Breast epithelium (tissue), 4 donors: ENCODE measurements at regions not wholly inside any gene's neighbourhood (a gene's known extent, or its start where the extent isn't known, plus 50 kb on each side); places are given as distances from the start of the nearest gene placed in this dataset.

Experiments
- DNase-seq, 2 donors: peaks; one replicate each; pipeline ENCODE4 v3.0.0-alpha.2; 2019; ENCODE audit warnings: low spot score in 2 of 2
- H3K27ac ChIP-seq, 2 donors: fragments of 200-600 bp; sonication (generic) in 1 of 2; one replicate each; pipeline ENCODE4 v1.5.1; 2016 to 2019; ENCODE audit warnings: mild to moderate bottlenecking in 1 of 2
- H3K27me3 ChIP-seq, 2 donors: fragments of 200-600 bp; sonication (generic) in 1 of 2; one replicate each; pipeline versions ENCODE4 v1.5.1 to v1.6.0; 2017 to 2019; ENCODE audit warnings: control low read depth in 1 of 2, mild to moderate bottlenecking in 1 of 2
- H3K36me3 ChIP-seq: fragments of 200-600 bp; one replicate; pipeline ENCODE4 v1.5.1; 2019
- H3K4me1 ChIP-seq, 2 donors: fragments of 200-600 bp; sonication (generic); one replicate each; pipeline ENCODE4 v1.5.1; 2016 to 2019; ENCODE audit warnings: control low read depth in 1 of 2
- H3K4me3 ChIP-seq, 3 donors: fragments of 200-600 bp; sonication (generic); 1 replicate in 2 of 3; 2 replicates in 1 of 3; pipeline ENCODE4 v1.5.1; 2016 to 2019; ENCODE audit warnings: mild to moderate bottlenecking in 3 of 3, moderate library complexity in 2 of 3
- H3K9me3 ChIP-seq, 2 donors: fragments of 200-600 bp; sonication (generic) in 1 of 2; one replicate each; pipeline ENCODE4 v1.5.1; 2016 to 2019; ENCODE audit warnings: control low read depth in 1 of 2
- POLR2A ChIP-seq: fragments of 450-650 bp; IDR thresholded peaks from one replicate; pipeline ENCODE4 v1.6.1; 2016; ENCODE audit warnings: antibody characterized with exemption, mild to moderate bottlenecking, moderate library complexity
- POLR2AphosphoS5 ChIP-seq, 3 donors: sonication (generic); formaldehyde crosslinking; IDR thresholded peaks; one replicate each; pipeline ENCODE4 v1.6.1; 2017; ENCODE audit warnings: antibody characterized with exemption in 3 of 3
- intact Hi-C: fragments of 100-400 bp; cut with DNase I; formaldehyde crosslinking; loops from one replicate; pipeline ENCODE4 v1.15.1; 2023; ENCODE audit warnings: low total_unique reads
- TF ChIP-seq, protein P1 (sequence below), 3 donors: fragments of 450-650 bp; IDR thresholded peaks; one replicate each; pipeline ENCODE4 v1.5.1; 2016 to 2017; ENCODE audit warnings: antibody characterized with exemption in 3 of 3, mild to moderate bottlenecking in 3 of 3, moderate library complexity in 3 of 3

DNA sequence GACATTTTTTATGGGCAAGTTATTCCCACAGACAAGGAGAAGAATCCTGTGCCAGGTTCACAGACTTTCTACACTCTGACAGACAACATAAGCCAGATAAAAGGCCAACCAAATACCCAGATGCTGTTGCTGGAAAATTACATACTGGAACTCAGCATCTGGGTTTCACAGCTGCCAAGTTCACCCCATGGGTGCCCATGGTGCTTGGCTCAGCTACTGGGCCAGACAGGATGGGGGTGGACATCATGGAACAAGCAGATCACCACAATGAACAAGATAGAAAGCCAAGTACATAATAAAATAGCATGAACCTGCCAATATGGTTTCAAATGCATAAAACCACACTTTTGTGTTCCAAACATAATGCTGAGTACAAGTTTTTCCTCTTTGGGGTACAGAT lies 999.8 kb downstream of the NR2F1-AS1 start:
- Histone ChIP-seq H3K36me3 (no peaks in the 10 kb centered on the region), H3K9me3 (no peaks in the 10 kb centered on the region), H3K27me3 (no peaks in the 10 kb centered on the region), H3K27ac (no peak overlapping the region), H3K4me1 (no peaks in the 10 kb centered on the region), H3K4me3 (no peak overlapping the region)
- intact Hi-C loops: no loop called here
- TF ChIP-seq, protein P1, sequence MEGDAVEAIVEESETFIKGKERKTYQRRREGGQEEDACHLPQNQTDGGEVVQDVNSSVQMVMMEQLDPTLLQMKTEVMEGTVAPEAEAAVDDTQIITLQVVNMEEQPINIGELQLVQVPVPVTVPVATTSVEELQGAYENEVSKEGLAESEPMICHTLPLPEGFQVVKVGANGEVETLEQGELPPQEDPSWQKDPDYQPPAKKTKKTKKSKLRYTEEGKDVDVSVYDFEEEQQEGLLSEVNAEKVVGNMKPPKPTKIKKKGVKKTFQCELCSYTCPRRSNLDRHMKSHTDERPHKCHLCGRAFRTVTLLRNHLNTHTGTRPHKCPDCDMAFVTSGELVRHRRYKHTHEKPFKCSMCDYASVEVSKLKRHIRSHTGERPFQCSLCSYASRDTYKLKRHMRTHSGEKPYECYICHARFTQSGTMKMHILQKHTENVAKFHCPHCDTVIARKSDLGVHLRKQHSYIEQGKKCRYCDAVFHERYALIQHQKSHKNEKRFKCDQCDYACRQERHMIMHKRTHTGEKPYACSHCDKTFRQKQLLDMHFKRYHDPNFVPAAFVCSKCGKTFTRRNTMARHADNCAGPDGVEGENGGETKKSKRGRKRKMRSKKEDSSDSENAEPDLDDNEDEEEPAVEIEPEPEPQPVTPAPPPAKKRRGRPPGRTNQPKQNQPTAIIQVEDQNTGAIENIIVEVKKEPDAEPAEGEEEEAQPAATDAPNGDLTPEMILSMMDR (IDR thresholded peaks at IDR 0.05): no peak
- TF ChIP-seq POLR2AphosphoS5 (IDR thresholded peaks at IDR 0.05) (no peak), POLR2A (no peak)
- DNase-seq: no peak

DNA sequence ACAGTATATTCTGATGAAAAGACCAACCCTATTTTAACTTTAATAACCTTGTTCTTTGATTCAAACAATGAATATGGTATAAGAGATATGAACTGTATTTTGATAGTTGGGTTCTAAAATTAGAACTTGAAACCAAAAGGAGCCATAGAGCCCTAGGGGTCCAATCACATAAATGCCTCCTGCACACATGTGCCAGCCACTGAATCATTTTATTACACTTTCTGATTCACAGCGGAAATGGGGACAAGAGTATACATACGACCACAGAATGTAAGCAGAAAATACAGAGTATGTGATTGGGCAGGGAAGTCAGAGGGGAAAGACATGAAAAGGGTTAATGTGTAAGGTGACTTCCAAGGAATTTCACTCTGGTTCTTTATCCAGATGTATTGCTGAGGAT lies 1000.2 kb downstream of the NR2F1-AS1 start:
- Histone ChIP-seq H3K4me1 (no peaks in the 10 kb centered on the region), H3K36me3 (no peaks in the 10 kb centered on the region), H3K27ac (no peak overlapping the region), H3K27me3 (no peaks in the 10 kb centered on the region), H3K4me3 (no peak overlapping the region), H3K9me3 (no peaks in the 10 kb centered on the region)
- TF ChIP-seq POLR2AphosphoS5 (IDR thresholded peaks at IDR 0.05) (no peak), POLR2A (no peak)
- TF ChIP-seq, protein P1 (IDR thresholded peaks at IDR 0.05): no peak
- no peak for DNase-seq
- intact Hi-C loops: no loop called here

DNA sequence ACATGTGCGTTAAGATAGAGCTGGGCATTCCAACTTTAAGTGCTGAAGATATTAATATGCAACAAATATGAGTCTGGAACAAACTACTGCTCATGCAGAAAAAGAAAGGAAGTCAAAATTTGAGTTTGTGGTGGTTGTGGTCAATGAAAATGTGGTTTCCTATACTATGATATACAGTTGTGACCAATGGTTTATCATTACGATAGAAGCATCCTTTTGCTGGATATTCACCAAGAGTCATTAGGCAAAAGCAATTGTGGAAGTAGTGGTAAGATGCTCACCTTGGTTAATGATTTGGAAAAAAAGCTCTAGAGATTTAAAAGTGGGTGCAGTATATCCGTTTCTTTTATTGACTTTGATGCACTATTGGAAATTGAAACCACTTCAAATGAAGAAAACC lies 1007.0 kb downstream of the NR2F1-AS1 start:
- no peak for DNase-seq
- Histone ChIP-seq H3K4me1 (no peaks in the 10 kb centered on the region), H3K27ac (no peak overlapping the region), H3K9me3 (no peaks in the 10 kb centered on the region), H3K4me3 (no peak overlapping the region), H3K36me3 (no peaks in the 10 kb centered on the region), H3K27me3 (no peaks in the 10 kb centered on the region)
- intact Hi-C loops: no loop called here
- no peak for TF ChIP-seq POLR2A
- TF ChIP-seq, protein P1 (IDR thresholded peaks at IDR 0.05): no peak
- no peak for TF ChIP-seq POLR2AphosphoS5 (IDR thresholded peaks at IDR 0.05)

DNA sequence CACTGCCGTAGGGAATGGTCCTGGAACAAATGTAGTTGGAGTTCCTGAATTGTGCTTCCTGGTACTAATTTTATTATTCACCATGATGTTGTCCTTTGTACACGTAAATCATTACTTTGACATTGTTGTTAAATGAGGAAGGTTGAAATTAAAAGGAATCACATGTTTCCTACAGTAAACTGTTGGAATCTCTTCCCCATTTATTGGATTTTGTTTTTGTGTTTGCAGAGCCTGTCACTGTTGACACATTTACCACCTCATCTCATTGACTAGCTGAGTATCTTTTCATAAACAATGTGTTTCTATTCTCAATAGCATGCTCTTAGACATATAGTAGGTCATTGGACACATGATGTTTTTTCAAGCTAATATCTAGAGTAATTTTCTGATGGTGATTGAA lies 1012.5 kb downstream of the NR2F1-AS1 start:
- Histone ChIP-seq H3K27me3 (no peaks in the 10 kb centered on the region), H3K9me3 (no peaks in the 10 kb centered on the region), H3K4me1 (no peaks in the 10 kb centered on the region), H3K4me3 (no peak overlapping the region), H3K36me3 (no peaks in the 10 kb centered on the region), H3K27ac (no peak overlapping the region)
- TF ChIP-seq, protein P1 (IDR thresholded peaks at IDR 0.05): no peak
- no peak for TF ChIP-seq POLR2AphosphoS5 (IDR thresholded peaks at IDR 0.05)
- no peak for TF ChIP-seq POLR2A
- intact Hi-C loops: no loop called here
- DNase-seq: no peak

DNA sequence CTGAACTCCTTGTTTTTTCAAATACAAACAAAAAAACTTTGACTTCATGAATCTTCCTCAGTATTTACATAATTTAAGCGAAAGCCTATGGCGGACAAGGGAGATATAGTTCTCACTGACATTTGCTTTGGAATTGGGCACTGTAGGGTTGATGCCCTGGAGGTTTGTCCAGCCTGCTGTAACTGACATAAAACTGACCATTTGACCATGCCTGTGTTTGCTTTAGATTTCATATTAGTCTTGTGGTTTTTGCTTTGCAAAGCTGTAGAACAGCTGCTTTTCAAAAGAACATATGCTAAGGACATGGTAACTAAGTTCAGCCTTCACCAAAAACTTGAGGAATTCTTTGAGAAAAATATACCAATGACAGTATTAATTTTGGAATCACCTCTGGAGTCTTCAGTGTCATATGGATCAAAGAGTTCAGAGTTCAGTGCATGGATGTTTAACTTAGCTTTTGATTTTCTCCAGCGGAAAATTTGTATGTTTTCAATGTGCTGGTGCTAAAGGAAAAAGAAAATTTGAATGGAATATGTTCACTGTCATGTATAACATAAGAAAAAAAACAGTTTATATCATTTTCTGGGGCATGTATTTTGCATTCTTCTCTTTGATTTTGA lies 1013.1 kb downstream of the NR2F1-AS1 start:
- Histone ChIP-seq H3K27me3 (no peaks in the 10 kb centered on the region), H3K36me3 (no peaks in the 10 kb centered on the region), H3K4me3 (no peak overlapping the region), H3K4me1 (no peaks in the 10 kb centered on the region), H3K9me3 (no peaks in the 10 kb centered on the region), H3K27ac (no peak overlapping the region)
- TF ChIP-seq POLR2AphosphoS5 (IDR thresholded peaks at IDR 0.05) (no peak), POLR2A (no peak)
- TF ChIP-seq, protein P1 (IDR thresholded peaks at IDR 0.05): no peak
- no peak for DNase-seq
- intact Hi-C loops: no loop called here
